PC-9 (cell line): ENCODE measurements at regions not wholly inside any gene's neighbourhood (a gene's known extent, or its start where the extent isn't known, plus 50 kb on each side); places are given as distances from the start of the nearest gene placed in this dataset.

Experiments used
- CTCF ChIP-seq: fragments of 200-600 bp; sonication (generic); conservative IDR thresholded peaks from 2 replicates; pipeline ENCODE4 v1.6.1; 2017; ENCODE audit warnings: mixed run types, antibody characterized with exemption, mild to moderate bottlenecking, moderate library complexity
- EZH2 ChIP-seq: fragments of 200-600 bp; sonication (generic); IDR thresholded peaks from 2 replicates; pipeline ENCODE4 v1.8.0; 2017; ENCODE audit warnings: antibody characterized with exemption, low read depth

GRCh38 chr12:58365087-58365390, 423.7 kb downstream of the ATP23 start:
- TF ChIP-seq CTCF, result no peak
- no peak for TF ChIP-seq EZH2
